HL-60 (cell line): ENCODE measurements at regions not wholly inside any gene's neighbourhood (a gene's known extent, or its start where the extent isn't known, plus 50 kb on each side); places are given as distances from the start of the nearest gene placed in this dataset.

Experiments
- DNase-seq, 2 experiments: peaks; one replicate each; pipeline ENCODE4 v3.0.0-alpha.2; 2010 to 2020; ENCODE audit warnings: low read depth in 1 of 2, low spot score in 1 of 2
- H3K27ac ChIP-seq: fragments of 250-450 bp; sonication (Bioruptor Pico); replicated peaks from 2 replicates; pipeline ENCODE4 v1.5.1; 2020; ENCODE audit warnings: mild to moderate bottlenecking, moderate library complexity
- H3K27me3 ChIP-seq: fragments of 250-450 bp; sonication (Bioruptor Pico); 2 replicates; pipeline ENCODE4 v1.5.1; 2021; ENCODE audit warnings: mild to moderate bottlenecking, moderate library complexity; ENCODE audit not compliant: insufficient read depth, poor library complexity, severe bottlenecking
- H3K4me3 ChIP-seq: replicated peaks from 2 replicates; pipeline ENCODE4 v1.5.1; 2011; ENCODE audit warnings: mild to moderate bottlenecking, control low read depth, low read length; ENCODE audit not compliant: insufficient read depth
- CTCF ChIP-seq: IDR thresholded peaks from one replicate; pipeline ENCODE4 v1.5.1; 2011; ENCODE audit warnings: low read length, control low read depth, inconsistent platforms; ENCODE audit not compliant: insufficient read depth
- GABPA ChIP-seq: IDR thresholded peaks from 2 replicates; pipeline ENCODE4 v1.6.1; 2012; ENCODE audit warnings: low read depth
- POLR2AphosphoS5 ChIP-seq: IDR thresholded peaks from 2 replicates; pipeline ENCODE4 v1.6.1; 2012; ENCODE audit warnings: low read depth
- REST ChIP-seq: IDR thresholded peaks from 2 replicates; pipeline ENCODE4 v1.6.1; 2012; ENCODE audit warnings: low read depth; ENCODE audit not compliant: insufficient replicate concordance
- SPI1 ChIP-seq: IDR thresholded peaks from 2 replicates; pipeline ENCODE4 v1.6.1; 2012; ENCODE audit warnings: low read depth, mild to moderate bottlenecking, borderline replicate concordance

GRCh38 chr17:45663772-45664171 is 120.3 kb upstream of the CRHR1 start:
- no peak for DNase-seq
- TF ChIP-seq POLR2AphosphoS5, result no peak
- TF ChIP-seq CTCF, result no peak
- no peak for TF ChIP-seq GABPA
- no peak for TF ChIP-seq SPI1
- no peak for TF ChIP-seq REST
- no peaks in the 10 kb centered on the region for H3K27me3 ChIP-seq
- H3K4me3 ChIP-seq, result no peak overlapping the region
- no peak overlapping the region for H3K27ac ChIP-seq

- Histone ChIP-seq H3K4me3 (no peak overlapping the region), H3K27ac (no peak overlapping the region), H3K27me3 (no peaks in the 10 kb centered on the region)
- DNase-seq, result no peak
- no peak for TF ChIP-seq CTCF
- TF ChIP-seq GABPA, result no peak
- TF ChIP-seq REST, result no peak
- no peak for TF ChIP-seq SPI1
- TF ChIP-seq POLR2AphosphoS5, result no peak
Observed at GRCh38 chr17:45664921-45665320, 119.2 kb upstream of the CRHR1 start.

GRCh38 chr17:45666046-45666600 is 118.0 kb upstream of the CRHR1 start:
- TF ChIP-seq POLR2AphosphoS5, result no peak
- no peak for TF ChIP-seq SPI1
- TF ChIP-seq GABPA, result no peak
- no peak for TF ChIP-seq REST
- TF ChIP-seq CTCF, result no peak
- no peaks in the 10 kb centered on the region for H3K27me3 ChIP-seq
- H3K27ac ChIP-seq, result no peak overlapping the region
- DNase-seq, result no peak
- no peak overlapping the region for H3K4me3 ChIP-seq
